GM18498 (cell line): ENCODE measurements at regions not wholly inside any gene's neighbourhood (a gene's known extent, or its start where the extent isn't known, plus 50 kb on each side); places are given as distances from the start of the nearest gene placed in this dataset.
"Not testable (repeated sequence)": the region's sequence is repeated elsewhere in the genome, so short reads cannot be mapped to it uniquely, and the experiment has no call there.

ENCODE experiments used
- ATAC-seq: cut with Tn5 transposase; IDR thresholded peaks from one replicate; pipeline ENCODE4 v1.9.1; 2021; ENCODE audit warnings: mild to moderate bottlenecking, moderate library complexity; ENCODE audit not compliant: unreplicated experiment

- no peak for ATAC-seq
These were observed 155.5 kb upstream of the GRIN3A start for GRCh38 chr9:101893661-101894646.

GRCh38 chr9:101881508-101881907, 143.1 kb upstream of the GRIN3A start:
- ATAC-seq, result no peak

GRCh38 chr9:101880846-101881245, 142.4 kb upstream of the GRIN3A start:
- ATAC-seq, result no peak

- no peak for ATAC-seq
These were observed 140.3 kb upstream of the GRIN3A start for GRCh38 chr9:101878734-101879133.

- no peak for ATAC-seq
These were observed 139.0 kb upstream of the GRIN3A start for GRCh38 chr9:101877439-101877838.

GRCh38 chr9:101861472-101861871, 123.0 kb upstream of the GRIN3A start:
- ATAC-seq, result no peak

GRCh38 chr9:101860920-101861319, 122.5 kb upstream of the GRIN3A start:
- no peak for ATAC-seq

GRCh38 chr9:101859620-101860019, 121.2 kb upstream of the GRIN3A start:
- ATAC-seq, result no peak

GRCh38 chr9:101858026-101858425, 119.6 kb upstream of the GRIN3A start:
- no peak for ATAC-seq

- ATAC-seq, result no peak
These were observed 110.8 kb upstream of the GRIN3A start for GRCh38 chr9:101849102-101849707.

GRCh38 chr9:101848485-101848919, 110.1 kb upstream of the GRIN3A start:
- ATAC-seq, result no peak

- no peak for ATAC-seq
These were observed 107.7 kb upstream of the GRIN3A start for GRCh38 chr9:101846161-101846560.

- no peak for ATAC-seq
These were observed 102.3 kb upstream of the GRIN3A start for GRCh38 chr9:101840694-101841188.

GRCh38 chr9:101838988-101839387, 100.5 kb upstream of the GRIN3A start:
- ATAC-seq, result not testable (repeated sequence)

GRCh38 chr9:101836021-101836420, 97.6 kb upstream of the GRIN3A start:
- no peak for ATAC-seq

- no peak for ATAC-seq
These were observed 94.0 kb upstream of the GRIN3A start for GRCh38 chr9:101832486-101832885.

- ATAC-seq, result not testable (repeated sequence)
These were observed 83.0 kb upstream of the GRIN3A start for GRCh38 chr9:101821450-101821849.

- not testable (repeated sequence) for ATAC-seq
These were observed 82.5 kb upstream of the GRIN3A start for GRCh38 chr9:101820983-101821382.

GRCh38 chr9:101814064-101814463, 75.6 kb upstream of the GRIN3A start:
- ATAC-seq, result no peak

- not testable (repeated sequence) for ATAC-seq
These were observed 69.4 kb upstream of the GRIN3A start for GRCh38 chr9:101807879-101808278.

- no peak for ATAC-seq
These were observed 57.6 kb upstream of the GRIN3A start for GRCh38 chr9:101796044-101796443.

- ATAC-seq, result no peak
These were observed 56.7 kb upstream of the GRIN3A start for GRCh38 chr9:101795147-101795546.
